ENCODE measurements at regions not wholly inside any gene's neighbourhood (a gene's known extent, or its start where the extent isn't known, plus 50 kb on each side); places are given as distances from the start of the nearest gene placed in this dataset.

GRCh38 chr4:106850691-106851090 is 185.4 kb downstream of the DKK2 start:
- in situ Hi-C loops (cut with HindIII; ENCODE audit: low pct_unique_long_range_greater_than_20kb, low sequenced_read_pairs), result no loop called here
- intact Hi-C loops (cut with micrococcal nuclease; ENCODE audit: unreplicated experiment), result no loop called here
- H3K27me3 ChIP-seq (ENCODE audit: control insufficient read depth, insufficient read depth, low read length), result no peaks in the 10 kb centered on the region
- CTCF ChIA-PET, result no interaction called here
- DNase-seq (ENCODE audit: low read depth, low spot score) (no peak), ATAC-seq (no peak)
- BruUV-seq (replicated peaks), result no TSS peak
- POLR2A ChIA-PET, result no interaction called here
- TF ChIP-seq REST (IDR thresholded peaks at IDR 0.05; ENCODE audit: insufficient read depth in 1 of 2, low read depth in 2 of 2, low read length in 1 of 2), result no peak
- TF ChIP-seq TCF7L2 (IDR thresholded peaks at IDR 0.05; ENCODE audit: low read depth, low read length), result no peak
- no peak for TF ChIP-seq CTCF (IDR thresholded peaks at IDR 0.05)
- TF ChIP-seq POLR2AphosphoS5 (IDR thresholded peaks at IDR 0.05; ENCODE audit: low read depth, low read length), result no peak
- no peak for TF ChIP-seq SIN3A (IDR thresholded peaks at IDR 0.05; ENCODE audit: borderline replicate concordance, insufficient read depth, low read depth, low read length)
- H3K36me3 ChIP-seq (ENCODE audit: control insufficient read depth, insufficient read depth, low read length), result no peaks in the 10 kb centered on the region
- no peaks in the 10 kb centered on the region for H3K4me1 ChIP-seq (ENCODE audit: control insufficient read depth, insufficient read depth, low read length)
- H3K4me3 ChIP-seq (ENCODE audit: low read depth in 2 of 2, low read length in 2 of 2), result no peak overlapping the region
- H3K27ac ChIP-seq (ENCODE audit: low read length), result no peak overlapping the region
- H3K9me3 ChIP-seq (ENCODE audit: control insufficient read depth, insufficient read depth, low read depth, low read length), result no peaks in the 10 kb centered on the region

- CTCF ChIA-PET, result interaction anchor here (0.6 kb wide), 1 partner anchor 9 kb away, joined by 4 read pairs; no protein-coding TSS in a partner anchor
- no peak for ATAC-seq
- H3K27ac ChIP-seq (ENCODE audit: low read length), result no peak overlapping the region
- no TSS peak for BruUV-seq (replicated peaks)
- in situ Hi-C loops (cut with HindIII; ENCODE audit: low pct_unique_long_range_greater_than_20kb, low sequenced_read_pairs), result no loop called here
- H3K4me3 ChIP-seq (ENCODE audit: low read depth in 2 of 2, low read length in 2 of 2), result no peak overlapping the region
- H3K27me3 ChIP-seq (ENCODE audit: control insufficient read depth, insufficient read depth, low read length), result no peaks in the 10 kb centered on the region
- H3K9me3 ChIP-seq (ENCODE audit: control insufficient read depth, insufficient read depth, low read depth, low read length), result no peaks in the 10 kb centered on the region
- no peak for DNase-seq (ENCODE audit: low read depth, low spot score)
- intact Hi-C loops (cut with micrococcal nuclease; ENCODE audit: unreplicated experiment), result no loop called here
- TF ChIP-seq TCF7L2 (IDR thresholded peaks at IDR 0.05; ENCODE audit: low read depth, low read length), result no peak
- TF ChIP-seq POLR2AphosphoS5 (IDR thresholded peaks at IDR 0.05; ENCODE audit: low read depth, low read length), result no peak
- no peak for TF ChIP-seq CTCF (IDR thresholded peaks at IDR 0.05)
- TF ChIP-seq REST (IDR thresholded peaks at IDR 0.05; ENCODE audit: insufficient read depth in 1 of 2, low read depth in 2 of 2, low read length in 1 of 2), result no peak
- no peak for TF ChIP-seq SIN3A (IDR thresholded peaks at IDR 0.05; ENCODE audit: borderline replicate concordance, insufficient read depth, low read depth, low read length)
- no peaks in the 10 kb centered on the region for H3K4me1 ChIP-seq (ENCODE audit: control insufficient read depth, insufficient read depth, low read length)
- no peaks in the 10 kb centered on the region for H3K36me3 ChIP-seq (ENCODE audit: control insufficient read depth, insufficient read depth, low read length)
- POLR2A ChIA-PET, result no interaction called here
These were observed 200.2 kb downstream of the DKK2 start for GRCh38 chr4:106835919-106836318.

Data from Panc1 (cell line).